ENCODE measurements at regions not wholly inside any gene's neighbourhood (a gene's known extent, or its start where the extent isn't known, plus 50 kb on each side); places are given as distances from the start of the nearest gene placed in this dataset.

DNA sequence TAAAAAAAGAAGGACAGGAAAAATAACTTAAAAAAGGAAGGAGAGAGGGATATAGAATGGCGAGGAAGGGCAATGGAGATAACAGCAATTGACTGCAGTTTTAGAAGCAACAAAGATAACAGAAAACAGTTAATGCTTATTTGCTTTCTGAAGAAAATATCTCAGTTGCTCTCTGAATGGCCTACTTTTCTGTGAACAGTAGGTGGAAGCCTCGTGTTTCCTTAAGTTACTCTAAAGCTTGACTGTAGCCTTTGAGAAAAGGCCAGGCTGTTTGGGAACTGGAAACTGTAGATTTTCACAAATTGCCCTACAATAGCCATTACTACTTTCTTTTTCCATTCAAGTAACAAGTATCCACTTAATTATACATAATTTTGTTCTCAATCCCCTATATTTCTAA lies 404.5 kb downstream of the YTHDC2 start:
- intact Hi-C loops (cut with micrococcal nuclease): no loop called here
- BruUV-seq (replicated peaks): no TSS peak

DNA sequence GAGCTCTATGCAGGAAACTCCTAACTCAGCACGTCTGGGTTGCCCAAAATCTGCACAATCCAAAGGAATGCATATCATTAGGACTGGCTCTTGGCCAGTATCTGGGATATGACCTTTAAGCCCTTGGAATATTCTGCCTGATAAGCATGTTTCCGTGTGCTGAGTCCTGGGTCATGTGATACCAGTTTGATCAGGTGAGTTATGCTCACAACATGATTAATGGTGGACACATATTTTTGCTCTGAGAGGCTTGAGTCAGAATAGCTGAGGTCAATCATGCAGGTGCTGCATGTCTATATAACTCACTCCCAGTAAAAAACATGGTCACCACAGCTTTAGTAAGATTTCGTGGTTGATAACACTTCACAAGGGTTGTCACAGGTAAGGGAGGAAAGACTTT lies 408.8 kb downstream of the YTHDC2 start:
- intact Hi-C loops (cut with micrococcal nuclease): no loop called here
- BruUV-seq (replicated peaks): no TSS peak
- Mint-ChIP-seq H3K9me3 (ENCODE audit: unreplicated experiment) (no peaks in the 10 kb centered on the region), H3K4me3 (ENCODE audit: unreplicated experiment) (no peak overlapping the region), H3K27me3 (ENCODE audit: insufficient read depth, unreplicated experiment) (peaks cover 20% of the 10 kb centered on the region), H3K4me1 (ENCODE audit: insufficient read depth, unreplicated experiment) (no peaks in the 10 kb centered on the region), H3K36me3 (ENCODE audit: insufficient read depth, unreplicated experiment) (no peaks in the 10 kb centered on the region), H3K27ac (ENCODE audit: low read depth, unreplicated experiment) (no peak overlapping the region)
- ChIA-PET POLR2A (no interaction called here), CTCF (no interaction called here)
- TF ChIP-seq, protein P1, sequence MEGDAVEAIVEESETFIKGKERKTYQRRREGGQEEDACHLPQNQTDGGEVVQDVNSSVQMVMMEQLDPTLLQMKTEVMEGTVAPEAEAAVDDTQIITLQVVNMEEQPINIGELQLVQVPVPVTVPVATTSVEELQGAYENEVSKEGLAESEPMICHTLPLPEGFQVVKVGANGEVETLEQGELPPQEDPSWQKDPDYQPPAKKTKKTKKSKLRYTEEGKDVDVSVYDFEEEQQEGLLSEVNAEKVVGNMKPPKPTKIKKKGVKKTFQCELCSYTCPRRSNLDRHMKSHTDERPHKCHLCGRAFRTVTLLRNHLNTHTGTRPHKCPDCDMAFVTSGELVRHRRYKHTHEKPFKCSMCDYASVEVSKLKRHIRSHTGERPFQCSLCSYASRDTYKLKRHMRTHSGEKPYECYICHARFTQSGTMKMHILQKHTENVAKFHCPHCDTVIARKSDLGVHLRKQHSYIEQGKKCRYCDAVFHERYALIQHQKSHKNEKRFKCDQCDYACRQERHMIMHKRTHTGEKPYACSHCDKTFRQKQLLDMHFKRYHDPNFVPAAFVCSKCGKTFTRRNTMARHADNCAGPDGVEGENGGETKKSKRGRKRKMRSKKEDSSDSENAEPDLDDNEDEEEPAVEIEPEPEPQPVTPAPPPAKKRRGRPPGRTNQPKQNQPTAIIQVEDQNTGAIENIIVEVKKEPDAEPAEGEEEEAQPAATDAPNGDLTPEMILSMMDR (IDR thresholded peaks at IDR 0.05; ENCODE audit: unreplicated experiment): no peak
- no peak for DNase-seq (ENCODE audit: unreplicated experiment)

More for the DNA sequence above, 404.5 kb downstream of the YTHDC2 start:
- no peak overlapping the region for H3K4me3 Mint-ChIP-seq (ENCODE audit: unreplicated experiment)
- TF ChIP-seq, protein P1 (IDR thresholded peaks at IDR 0.05; ENCODE audit: unreplicated experiment): no peak
- H3K4me1 Mint-ChIP-seq (ENCODE audit: insufficient read depth, unreplicated experiment): no peaks in the 10 kb centered on the region
- ChIA-PET CTCF (interaction anchor here (0.7 kb wide), 1 partner anchor 281 kb away, joined by 3 read pairs; no protein-coding TSS in a partner anchor), POLR2A (no interaction called here)
- H3K36me3 Mint-ChIP-seq (ENCODE audit: insufficient read depth, unreplicated experiment): no peaks in the 10 kb centered on the region
- peaks cover 37% of the 10 kb centered on the region for H3K27me3 Mint-ChIP-seq (ENCODE audit: insufficient read depth, unreplicated experiment)
- no peak overlapping the region for H3K27ac Mint-ChIP-seq (ENCODE audit: low read depth, unreplicated experiment)
- no peak for DNase-seq (ENCODE audit: unreplicated experiment)
- H3K9me3 Mint-ChIP-seq (ENCODE audit: unreplicated experiment): no peaks in the 10 kb centered on the region

DNA sequence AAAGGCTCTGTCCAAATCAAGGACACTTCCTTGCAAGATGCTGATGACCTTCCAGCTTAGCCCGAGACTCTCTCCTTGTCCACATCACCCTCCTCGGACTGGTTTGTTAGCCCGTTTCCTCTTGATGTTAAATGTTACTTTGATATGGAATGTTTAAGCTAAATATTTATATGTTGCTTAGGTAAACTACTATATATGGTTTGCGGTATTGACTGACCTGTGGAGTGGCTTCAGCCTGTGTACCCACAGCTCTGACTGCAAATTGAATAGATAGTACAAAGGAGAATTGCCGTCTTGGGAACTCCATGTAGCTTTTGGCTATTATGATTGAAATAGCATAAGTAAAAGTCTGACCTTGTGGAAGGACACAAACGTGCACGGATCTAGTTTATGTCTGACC lies 422.0 kb downstream of the YTHDC2 start:
- H3K4me1 Mint-ChIP-seq (ENCODE audit: insufficient read depth, unreplicated experiment): no peaks in the 10 kb centered on the region
- H3K9me3 Mint-ChIP-seq (ENCODE audit: unreplicated experiment): no peaks in the 10 kb centered on the region
- H3K27me3 Mint-ChIP-seq (ENCODE audit: insufficient read depth, unreplicated experiment): peaks cover 45% of the 10 kb centered on the region
- no peaks in the 10 kb centered on the region for H3K36me3 Mint-ChIP-seq (ENCODE audit: insufficient read depth, unreplicated experiment)
- CTCF ChIA-PET: interaction anchor here (0.6 to 0.7 kb wide), 2 partner anchors 51 to 515 kb away, joined by 3 read pairs; no protein-coding TSS in a partner anchor
- no TSS peak for BruUV-seq (replicated peaks)
- no peak overlapping the region for H3K4me3 Mint-ChIP-seq (ENCODE audit: unreplicated experiment)
- TF ChIP-seq, protein P1 (IDR thresholded peaks at IDR 0.05; ENCODE audit: unreplicated experiment): no peak
- H3K27ac Mint-ChIP-seq (ENCODE audit: low read depth, unreplicated experiment): no peak overlapping the region
- no peak for DNase-seq (ENCODE audit: unreplicated experiment)
- intact Hi-C loops (cut with micrococcal nuclease): no loop called here
- POLR2A ChIA-PET: no interaction called here

DNA sequence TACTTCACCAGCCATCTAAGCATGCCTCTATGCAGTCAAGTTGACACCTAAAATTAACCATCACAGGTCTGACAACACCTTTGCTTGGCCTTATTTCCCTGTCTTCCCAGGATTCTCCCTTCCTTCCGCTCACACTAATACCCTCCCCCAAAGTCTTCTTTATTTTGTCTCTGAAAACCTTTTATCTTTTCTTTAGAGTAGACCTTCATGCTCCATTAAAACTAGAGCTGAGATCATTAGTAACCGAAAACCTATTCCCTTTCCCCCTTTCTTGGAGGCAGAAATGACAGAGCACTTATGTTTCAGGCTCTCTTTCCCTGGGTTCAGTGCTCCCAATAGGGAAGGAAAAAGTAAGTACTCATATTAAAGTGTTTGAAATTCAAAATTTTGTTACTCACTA lies 423.8 kb downstream of the YTHDC2 start:
- intact Hi-C loops (cut with micrococcal nuclease): no loop called here
- TF ChIP-seq, protein P1 (IDR thresholded peaks at IDR 0.05; ENCODE audit: unreplicated experiment): no peak
- Mint-ChIP-seq H3K4me1 (ENCODE audit: insufficient read depth, unreplicated experiment) (no peaks in the 10 kb centered on the region), H3K9me3 (ENCODE audit: unreplicated experiment) (no peaks in the 10 kb centered on the region), H3K27me3 (ENCODE audit: insufficient read depth, unreplicated experiment) (peaks cover 50% of the 10 kb centered on the region), H3K36me3 (ENCODE audit: insufficient read depth, unreplicated experiment) (no peaks in the 10 kb centered on the region), H3K27ac (ENCODE audit: low read depth, unreplicated experiment) (no peak overlapping the region), H3K4me3 (ENCODE audit: unreplicated experiment) (no peak overlapping the region)
- CTCF ChIA-PET: interaction anchor here (0.6 kb wide), 1 partner anchor 561 kb away, joined by 3 read pairs; no protein-coding TSS in a partner anchor
- no peak for DNase-seq (ENCODE audit: unreplicated experiment)
- BruUV-seq (replicated peaks): no TSS peak
- POLR2A ChIA-PET: interaction anchor here (0.6 kb wide), 1 partner anchor 20 kb away, joined by 4 read pairs; no protein-coding TSS in a partner anchor
